NOMO-1 treated with dmso at 0.1 percent for 144 hours (cell line): ENCODE measurements at regions not wholly inside any gene's neighbourhood (a gene's known extent, or its start where the extent isn't known, plus 50 kb on each side); places are given as distances from the start of the nearest gene placed in this dataset.

Experiments used
- DNase-seq: peaks from one replicate; lab custom pipeline; 2025; ENCODE audit not compliant: unreplicated experiment; lab: John Stamatoyannopoulos, UW

DNA sequence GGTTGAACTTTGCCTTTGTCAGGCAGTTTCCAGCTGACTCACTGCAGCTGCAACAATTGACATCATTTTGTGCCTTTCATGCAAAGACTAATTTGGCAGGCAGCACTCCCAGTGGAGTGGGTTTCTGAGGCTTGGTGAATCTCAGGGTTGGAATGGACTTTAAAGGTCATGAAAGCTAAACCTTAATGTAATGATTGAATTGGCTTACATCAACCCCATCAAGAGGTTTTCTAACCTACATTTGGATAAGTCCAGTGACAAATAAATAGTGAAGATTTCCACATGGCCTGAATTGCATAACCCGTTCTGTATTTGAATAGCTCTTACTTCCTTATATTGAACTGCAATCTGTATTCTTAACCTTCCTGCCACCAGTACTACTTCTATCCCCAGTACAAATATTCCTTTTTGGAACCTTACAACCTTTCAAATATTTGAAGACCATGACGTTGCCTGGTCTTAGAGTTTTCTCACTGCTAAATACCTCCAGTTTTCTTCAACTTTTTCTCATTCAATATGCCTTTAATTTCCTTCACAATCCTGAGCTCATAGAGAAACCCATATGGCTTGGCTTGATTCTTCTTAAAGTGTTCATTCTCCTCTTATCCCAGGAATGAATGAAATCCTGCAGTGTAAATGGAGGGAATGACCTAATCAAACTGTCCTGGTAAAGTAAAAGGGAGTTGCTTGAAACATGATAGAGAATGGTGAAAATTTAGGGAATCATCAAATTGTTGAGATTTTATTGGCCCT, 168.1 kb upstream of the NOVA1 start:
- no peak for DNase-seq

DNA sequence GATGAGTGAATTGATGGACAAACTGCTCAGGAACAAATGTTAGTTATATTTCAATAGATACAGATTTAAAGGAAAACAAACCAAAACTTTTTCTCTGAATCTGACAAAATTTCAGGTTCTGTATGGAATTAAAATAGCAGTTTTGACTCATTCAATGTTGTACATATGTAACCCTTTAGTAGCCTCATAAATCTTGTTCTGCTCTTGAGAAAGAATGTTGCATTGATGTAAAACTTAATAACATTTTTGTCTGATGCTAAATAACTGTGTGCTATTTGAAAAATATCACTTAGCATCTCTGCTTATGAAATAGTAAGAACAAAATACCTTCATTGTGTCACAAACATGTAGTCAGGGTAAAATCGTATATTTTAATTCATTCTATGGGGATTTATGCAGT, 168.9 kb upstream of the NOVA1 start:
- no peak for DNase-seq

DNA sequence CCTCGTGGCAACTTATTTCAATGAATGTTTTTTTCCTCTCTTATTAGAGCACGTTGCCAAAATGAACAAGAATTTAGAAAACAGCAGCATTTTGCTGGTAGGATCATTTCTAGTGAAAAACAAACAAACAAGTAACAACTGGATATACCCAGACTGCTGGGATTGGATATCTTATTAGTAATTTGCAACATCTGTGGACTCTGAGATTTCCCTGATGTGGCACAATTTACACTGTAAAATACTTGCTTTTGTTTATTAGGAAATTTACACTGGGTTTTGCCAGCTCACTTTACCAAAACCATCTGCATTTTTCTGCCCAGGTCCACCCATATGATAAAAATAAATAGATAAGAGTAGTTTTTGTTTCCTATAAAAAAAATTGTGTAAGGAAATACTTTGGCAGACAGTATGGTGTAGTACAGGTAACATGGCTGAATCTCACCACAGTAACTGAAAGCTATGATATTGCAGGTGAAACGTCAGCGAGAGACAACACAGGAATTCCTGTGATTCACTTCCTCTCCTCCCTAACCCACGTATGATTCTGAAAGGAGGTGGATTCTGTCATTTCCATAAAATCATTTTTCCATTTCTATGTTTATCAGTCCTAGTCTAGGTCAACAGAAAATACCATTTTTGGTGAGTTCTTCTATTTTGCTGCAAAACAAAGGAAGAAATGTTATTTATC, 176.2 kb upstream of the NOVA1 start:
- DNase-seq: no peak

DNA sequence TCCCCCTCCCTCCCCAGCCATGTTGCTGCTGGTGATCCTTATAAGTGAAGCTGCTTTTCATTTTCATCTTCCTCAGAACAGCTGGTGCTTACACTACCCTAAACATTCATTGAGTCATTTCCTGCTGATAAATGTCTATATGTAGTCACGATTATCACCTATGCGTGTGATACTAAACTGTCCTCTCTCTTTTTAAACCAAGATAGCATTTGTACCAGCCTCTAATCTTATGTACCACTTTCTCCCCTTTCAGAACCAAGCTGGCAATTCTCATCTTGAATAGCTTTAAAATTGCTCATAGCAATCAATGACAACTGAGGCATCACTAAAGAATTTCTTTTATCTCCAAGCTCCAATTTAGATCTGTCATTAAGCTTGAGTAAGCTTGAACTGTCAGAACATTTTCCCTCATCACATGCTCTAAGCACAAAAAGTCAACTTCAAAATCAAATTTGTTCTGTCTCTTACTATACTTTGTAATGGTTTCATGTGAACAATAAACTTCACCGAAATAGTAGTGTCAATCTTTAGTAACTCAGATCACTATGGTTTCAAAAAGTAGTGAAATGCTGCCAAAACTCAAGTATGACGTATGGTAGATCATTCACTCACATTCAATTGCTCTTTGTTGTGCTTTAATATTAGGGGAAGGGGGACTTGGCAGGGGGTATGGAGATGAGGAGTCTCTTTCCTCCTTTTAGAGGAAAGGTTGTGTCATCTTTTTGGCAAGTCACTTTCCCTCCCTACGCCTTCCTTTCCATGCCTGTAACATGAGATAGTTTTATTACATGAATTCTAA, 178.1 kb upstream of the NOVA1 start:
- DNase-seq: no peak

DNA sequence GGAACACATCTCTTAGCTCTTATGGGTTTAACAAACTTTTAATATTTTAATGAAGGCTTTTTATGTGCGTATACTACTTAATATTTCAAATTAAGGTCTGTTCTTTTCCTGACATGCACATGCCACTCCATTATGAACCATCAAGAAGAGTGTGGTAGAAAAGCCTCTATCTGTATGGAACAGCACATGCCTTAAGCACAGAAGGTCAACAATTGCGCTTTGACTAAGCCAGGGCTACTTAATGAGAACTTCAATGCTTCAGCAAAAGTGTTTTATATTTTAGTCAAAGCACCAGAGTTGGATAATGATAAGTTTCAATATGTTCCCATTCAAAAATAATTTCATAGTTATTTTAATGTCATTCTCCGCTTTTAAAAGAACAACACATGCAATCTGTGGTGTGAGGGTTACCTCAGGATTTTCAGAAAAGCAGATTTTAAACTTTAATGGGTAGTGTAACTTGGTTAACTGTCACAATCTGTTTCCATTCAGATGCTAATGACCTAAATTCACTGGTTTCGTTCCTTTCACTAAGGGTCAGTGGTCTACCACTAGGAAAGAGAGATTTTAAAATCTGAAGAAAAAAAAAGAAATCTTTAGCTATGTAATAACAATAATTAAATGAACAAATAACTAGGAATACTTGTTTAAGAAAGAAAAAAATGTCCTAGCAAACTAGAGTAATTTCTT, 193.4 kb upstream of the NOVA1 start:
- DNase-seq: no peak

DNA sequence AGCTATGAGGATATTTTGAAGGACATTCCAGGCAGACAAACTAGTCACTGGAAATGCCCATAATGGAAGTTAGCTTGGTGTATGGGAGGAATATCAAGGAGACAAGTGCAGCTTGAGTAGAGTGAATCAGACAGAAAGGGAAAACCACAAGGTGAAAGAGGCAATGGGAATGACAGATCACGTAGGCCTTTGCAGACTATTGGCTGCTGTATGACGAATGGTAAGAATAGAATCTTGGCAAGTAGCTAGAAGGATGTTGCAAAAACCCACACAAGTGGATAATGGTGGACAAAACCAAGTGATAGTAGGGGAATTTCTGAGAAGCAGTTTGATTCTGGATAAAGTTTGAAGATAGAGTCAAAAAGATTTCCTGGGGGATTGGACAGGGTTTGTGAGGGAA, 196.9 kb upstream of the NOVA1 start:
- no peak for DNase-seq

DNA sequence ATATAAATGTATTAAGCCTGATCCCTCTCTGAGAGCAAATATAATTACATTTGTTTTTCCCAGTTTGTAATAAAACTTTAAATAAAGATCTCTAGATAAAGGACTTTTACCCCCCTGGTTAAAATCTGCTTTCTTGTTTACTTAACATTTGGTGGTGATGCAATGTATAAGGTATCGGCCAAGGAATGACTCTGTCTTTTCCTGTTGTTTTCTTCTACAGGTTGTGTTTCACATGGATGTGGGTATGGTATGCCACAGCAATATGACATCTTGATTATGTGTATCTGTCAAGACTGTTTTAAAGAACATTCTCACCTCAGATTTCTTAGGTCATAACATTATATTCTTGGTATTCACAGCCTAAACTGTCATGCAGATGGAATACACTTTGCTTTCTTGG, 210.6 kb upstream of the NOVA1 start:
- DNase-seq: no peak

DNA sequence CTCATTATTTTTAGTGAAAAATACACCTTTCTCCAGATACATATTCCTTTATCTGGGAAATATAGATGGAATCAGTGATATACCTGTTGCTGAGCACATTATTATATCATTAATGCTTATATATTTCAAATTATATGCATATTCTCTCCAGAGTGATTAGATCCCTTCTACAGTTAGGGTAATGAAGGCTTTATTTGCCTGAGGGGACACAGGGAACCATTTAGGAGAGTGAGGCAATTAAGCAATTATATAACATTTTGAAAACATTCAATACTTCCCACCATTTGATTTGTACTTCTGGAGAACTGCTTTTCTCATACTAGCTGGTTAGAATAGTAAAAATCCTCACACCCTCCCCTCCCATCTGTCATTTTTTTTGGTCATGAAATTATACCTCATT, 212.8 kb upstream of the NOVA1 start:
- DNase-seq: no peak

DNA sequence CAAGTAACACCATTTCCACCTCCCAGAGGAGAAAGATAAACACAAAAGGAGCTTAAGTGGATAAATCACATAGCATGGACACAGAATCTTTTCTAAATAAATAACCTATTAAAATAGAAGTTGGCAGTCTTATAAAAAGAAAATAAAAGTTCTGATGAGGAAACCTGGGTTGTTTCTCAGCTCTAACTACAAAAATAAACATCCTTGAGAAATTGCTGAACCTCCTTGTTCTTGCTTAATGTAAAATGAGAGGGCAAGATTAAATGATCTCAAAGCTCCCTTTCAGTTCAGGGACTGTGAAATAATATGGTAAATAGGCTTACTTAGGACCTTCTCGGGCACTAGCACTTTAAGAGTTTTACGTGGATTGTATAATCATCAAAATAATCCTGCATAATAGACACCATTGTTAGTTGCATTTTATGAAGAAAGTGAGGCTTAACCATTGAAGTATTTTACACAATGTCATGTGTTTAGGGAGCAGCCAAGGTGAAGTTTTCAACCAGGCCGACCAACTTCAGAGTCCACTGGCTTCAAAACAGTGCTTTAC, 214.0 kb upstream of the NOVA1 start:
- no peak for DNase-seq

DNA sequence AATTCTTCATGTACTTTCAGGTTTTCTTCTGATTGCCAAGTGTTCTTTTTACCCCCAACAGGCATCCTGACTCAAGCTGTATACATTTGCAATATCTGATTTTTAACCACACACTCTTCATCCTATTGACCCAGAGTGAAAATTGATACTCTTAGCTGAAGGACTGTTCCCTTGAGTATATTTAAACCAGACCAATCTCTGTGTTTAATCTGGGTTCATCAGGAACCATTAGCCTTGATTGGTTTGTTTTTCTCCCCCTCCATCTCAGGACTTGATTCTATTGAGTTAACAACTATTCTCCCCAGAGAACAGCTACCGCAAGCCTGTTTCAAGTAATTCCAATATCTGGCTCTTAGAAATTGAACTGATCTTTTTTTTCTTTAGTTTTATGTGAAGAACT, 222.3 kb upstream of the NOVA1 start:
- DNase-seq: no peak

DNA sequence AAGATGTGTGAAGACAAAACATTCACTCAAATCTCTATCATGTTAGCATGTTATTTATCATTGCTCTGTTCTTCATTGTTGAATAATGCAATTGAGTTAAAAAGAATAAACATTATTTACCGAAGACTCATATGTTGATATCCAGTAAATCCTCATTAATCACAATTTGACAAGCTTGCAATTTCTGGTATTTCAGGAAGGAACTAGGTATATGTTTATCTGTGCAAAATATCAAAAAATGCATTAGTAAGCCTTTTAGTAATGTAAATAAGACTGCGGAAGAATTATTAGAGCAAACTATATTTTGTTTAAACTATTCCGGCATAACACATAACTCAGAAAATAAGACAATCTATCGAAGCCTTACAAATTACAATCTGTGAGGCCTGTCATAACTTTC, 222.7 kb upstream of the NOVA1 start:
- no peak for DNase-seq

DNA sequence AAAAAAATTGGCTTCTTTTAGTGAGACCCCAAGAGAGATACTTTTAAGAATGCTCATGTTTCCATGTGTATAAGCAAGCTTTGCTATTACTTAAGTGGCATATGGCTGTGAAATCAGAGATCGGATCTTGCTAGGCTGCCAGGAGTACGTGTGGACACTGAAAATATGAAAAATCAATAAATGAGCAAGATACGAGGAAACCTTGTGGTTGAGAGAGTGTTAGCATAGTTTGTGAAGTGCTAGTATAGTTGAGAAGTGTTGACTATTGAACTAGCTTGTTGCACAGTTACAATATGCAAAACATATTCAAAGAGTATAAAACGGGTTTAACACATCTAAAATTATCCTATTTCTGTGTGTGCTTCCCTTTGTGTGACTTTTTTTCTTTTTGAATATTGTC, 230.9 kb upstream of the NOVA1 start:
- DNase-seq: no peak

DNA sequence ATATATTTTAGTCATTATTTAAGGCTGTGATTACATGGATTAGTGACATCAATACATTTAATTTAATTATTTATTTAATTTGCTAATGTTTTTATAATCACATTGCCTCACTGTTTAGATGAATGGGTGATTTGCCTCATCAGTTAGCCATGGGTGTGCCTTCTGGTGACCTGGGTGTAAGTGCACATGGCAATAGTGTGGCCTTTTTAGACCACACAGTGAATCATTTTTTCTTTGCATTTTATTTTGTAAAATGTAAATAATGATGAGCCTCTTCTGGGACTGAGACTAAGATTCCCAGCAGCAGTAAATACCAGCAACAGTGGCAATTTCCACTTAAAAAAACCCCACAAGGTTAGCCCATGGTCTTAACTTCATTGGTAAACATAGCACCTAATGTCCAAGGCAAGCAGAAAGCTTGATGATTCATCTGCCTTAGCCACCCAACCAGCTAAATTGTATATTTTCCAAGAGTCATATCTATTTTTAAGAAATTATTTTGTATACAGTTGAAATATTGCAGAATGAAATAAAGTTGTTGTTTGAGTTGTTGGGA, 235.9 kb upstream of the NOVA1 start:
- DNase-seq: no peak

DNA sequence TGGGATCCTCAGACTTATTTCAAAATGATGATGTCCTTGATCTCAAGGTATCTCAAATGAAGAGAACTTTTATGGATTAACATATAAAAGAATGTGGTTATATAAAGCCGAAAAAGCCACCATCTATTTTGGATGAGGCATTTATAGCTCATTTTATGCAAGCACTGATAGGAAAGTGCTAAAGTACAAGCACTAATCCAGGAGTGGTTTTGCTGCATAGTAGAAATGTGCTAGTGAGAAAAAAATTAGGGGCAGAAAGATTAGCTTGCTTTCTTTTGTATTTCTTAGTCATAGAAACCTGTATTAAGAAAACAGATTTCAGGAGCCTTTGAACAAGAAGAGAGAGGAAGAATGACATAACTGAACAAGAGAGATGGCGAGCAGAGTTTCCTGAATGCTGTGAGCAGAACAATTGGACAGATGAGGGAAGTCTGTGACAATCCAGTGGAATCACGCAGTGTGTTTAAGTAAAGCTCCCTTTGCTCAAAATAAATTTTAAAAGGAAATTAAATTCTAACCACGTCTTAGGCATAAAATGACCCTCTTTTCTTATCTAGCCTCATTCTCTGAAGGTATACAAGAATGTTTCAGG, 238.2 kb upstream of the NOVA1 start:
- DNase-seq: no peak

DNA sequence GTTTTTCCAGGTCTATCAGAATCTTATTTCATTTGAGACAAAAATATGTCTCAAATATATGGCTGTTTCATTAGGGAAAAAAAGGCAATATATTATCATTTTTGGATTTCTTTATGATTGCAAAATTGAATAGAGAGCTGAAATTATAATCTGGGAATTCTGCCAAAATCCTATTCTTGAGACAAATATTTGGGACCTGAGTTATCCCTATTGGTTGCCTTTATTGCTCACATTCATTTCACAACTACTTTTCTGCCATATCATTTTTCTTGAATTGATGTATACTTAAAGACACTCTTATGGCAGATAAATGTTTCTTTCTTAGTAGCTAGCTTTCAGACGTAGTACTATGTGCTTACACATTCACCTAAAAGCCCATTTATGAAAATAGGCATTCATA, 241.6 kb upstream of the NOVA1 start:
- DNase-seq: no peak

DNA sequence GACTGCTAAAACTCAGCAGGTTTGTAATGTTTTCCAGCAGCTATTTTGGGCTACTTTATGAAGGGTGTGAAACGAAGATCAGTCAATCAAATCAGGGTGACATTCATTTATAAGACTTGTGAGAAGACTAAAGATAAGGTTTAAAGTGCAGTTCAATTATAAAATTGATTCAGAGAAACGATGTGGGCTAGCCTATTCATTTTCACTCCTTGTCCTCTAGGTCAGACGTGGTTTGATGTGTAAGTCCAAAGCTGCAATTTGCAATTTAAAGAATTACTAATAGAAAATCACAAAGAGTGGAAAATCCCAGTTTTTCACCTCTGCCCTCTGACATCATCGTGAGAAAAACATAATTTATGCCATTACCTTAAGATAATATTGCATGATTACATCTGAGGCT, 243.5 kb upstream of the NOVA1 start:
- no peak for DNase-seq

DNA sequence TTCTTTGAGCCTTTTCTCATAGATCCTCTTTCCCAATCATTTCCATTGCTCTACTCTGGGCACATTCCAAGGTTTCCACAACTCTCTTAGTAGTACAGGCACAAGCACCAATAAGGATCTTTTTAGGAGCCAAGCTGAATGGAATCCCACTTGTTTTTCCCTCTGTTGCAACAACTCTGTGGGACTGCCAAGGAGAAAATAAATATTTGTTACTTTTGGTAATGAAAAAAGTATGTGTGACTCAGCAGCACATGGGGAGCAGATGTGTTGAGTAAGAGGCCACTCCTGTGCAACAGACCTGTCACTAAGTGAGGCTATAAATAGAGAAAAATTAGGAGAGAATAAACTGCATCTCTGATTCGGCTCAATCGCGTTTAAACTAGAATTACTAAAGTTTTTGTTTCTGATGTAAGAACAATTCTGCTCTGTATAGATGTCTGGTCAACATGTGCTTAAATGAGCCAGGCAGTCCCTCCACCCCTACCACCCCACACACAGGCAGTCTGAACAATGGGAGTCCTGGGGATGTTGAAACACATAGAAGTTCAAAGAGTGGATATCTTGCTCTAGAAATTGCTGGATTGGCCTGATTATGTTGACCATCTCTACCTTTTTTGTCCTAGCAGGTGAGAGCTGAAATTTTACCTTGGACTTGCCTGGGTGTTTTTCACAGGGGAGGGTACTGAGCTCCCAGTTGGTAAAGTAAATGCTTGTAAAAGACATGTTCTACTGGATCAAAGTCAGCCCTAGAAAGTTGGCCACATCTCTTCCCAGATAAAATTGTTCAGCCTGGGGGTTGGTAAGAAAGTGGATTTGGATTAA, 244.3 kb upstream of the NOVA1 start:
- DNase-seq: no peak

DNA sequence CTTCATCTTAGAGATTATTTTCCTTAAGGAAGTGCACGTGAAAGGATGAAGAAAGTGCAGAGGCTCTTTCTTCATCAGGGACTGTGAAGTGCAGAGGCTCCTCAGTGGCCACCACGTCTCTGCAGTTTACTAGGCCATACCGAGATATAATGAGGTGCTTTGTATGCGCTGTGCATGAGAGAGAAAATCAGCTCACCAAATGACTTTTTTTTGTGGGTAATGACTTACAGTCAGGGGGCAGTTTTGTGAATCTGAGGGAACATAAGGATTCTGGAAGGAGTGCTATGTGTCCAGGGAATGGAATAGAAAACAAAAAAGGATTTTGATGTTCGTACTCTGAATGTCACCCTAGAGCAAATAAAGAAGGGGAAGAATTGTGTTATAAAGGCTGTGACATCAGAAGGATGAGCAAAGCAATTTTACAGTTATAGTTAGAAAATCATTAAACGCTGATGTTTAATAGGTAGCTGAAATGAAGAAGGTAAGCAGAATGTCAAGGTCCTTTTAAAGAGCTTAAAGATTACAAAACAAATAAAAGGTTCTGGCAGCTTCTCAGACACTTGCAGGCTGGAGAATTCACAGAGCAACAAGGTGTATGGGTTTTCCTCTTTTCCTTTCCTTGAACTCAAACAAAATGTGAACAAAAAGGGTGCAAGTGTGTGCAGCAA, 247.5 kb upstream of the NOVA1 start:
- DNase-seq: no peak

DNA sequence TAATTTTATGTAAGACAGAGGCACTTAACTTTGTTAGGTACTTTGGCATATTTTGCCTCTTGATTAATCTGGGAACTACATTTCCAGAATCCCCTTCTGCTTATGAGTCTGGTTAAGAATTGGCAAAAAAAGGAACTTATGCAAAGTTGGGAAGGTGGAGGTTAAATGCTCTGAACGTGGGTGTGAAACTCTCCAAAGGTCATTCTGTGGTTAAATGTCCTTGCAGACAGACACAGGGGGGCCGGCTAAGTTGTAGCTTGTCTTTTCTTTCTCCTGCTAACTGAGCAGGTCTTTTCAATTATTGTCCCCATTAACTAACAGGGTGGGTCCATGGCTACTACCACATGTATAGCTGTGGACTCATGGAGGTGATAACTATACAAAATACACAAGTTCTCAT, 248.6 kb upstream of the NOVA1 start:
- no peak for DNase-seq
